Stomach (tissue), 4 donors: ENCODE measurements at regions not wholly inside any gene's neighbourhood (a gene's known extent, or its start where the extent isn't known, plus 50 kb on each side); places are given as distances from the start of the nearest gene placed in this dataset.

Experiments used
- CTCF ChIP-seq, 7 experiments: fragments of 450-650 bp in 4 of 7; fragments of 200-600 bp in 3 of 7; sonication (generic) in 3 of 7; IDR thresholded peaks; one replicate each; pipeline ENCODE4 v1.5.1; 2016 to 2019; ENCODE audit warnings: antibody characterized with exemption in 7 of 7, control low read depth in 2 of 7, mild to moderate bottlenecking in 1 of 7
- POLR2A ChIP-seq, 4 donors: fragments of 450-650 bp; IDR thresholded peaks; one replicate each; pipeline ENCODE4 v1.6.1; 2016; ENCODE audit warnings: antibody characterized with exemption in 4 of 4, control low read depth in 2 of 4, mild to moderate bottlenecking in 1 of 4, moderate library complexity in 1 of 4
- POLR2AphosphoS5 ChIP-seq, 3 donors: sonication (generic); formaldehyde crosslinking; IDR thresholded peaks; one replicate each; pipeline ENCODE4 v1.6.1; 2016; ENCODE audit warnings: antibody characterized with exemption in 3 of 3

- no peak for TF ChIP-seq POLR2A (IDR thresholded peaks at IDR 0.05)
- no peak for TF ChIP-seq CTCF (IDR thresholded peaks at IDR 0.05)
- TF ChIP-seq POLR2AphosphoS5 (IDR thresholded peaks at IDR 0.05): no peak
These were observed 738.6 kb downstream of the C6orf118 start for GRCh38 chr6:164570801-164571200.
